SU-DHL-6 (cell line): ENCODE measurements at regions not wholly inside any gene's neighbourhood (a gene's known extent, or its start where the extent isn't known, plus 50 kb on each side); places are given as distances from the start of the nearest gene placed in this dataset.

Experiments used
- CTCF ChIP-seq: fragments of 200-600 bp; sonication (generic); IDR thresholded peaks from one replicate; pipeline ENCODE4 v1.5.1; 2017; ENCODE audit warnings: antibody characterized with exemption, mild to moderate bottlenecking, low read length, moderate library complexity; ENCODE audit not compliant: insufficient read depth, poor library complexity, severe bottlenecking
- EZH2phosphoT487 ChIP-seq: fragments of 200-600 bp; sonication (generic), shearing (Covaris generic); conservative IDR thresholded peaks from 2 replicates; pipeline ENCODE4 v1.6.1; 2018; ENCODE audit warnings: mild to moderate bottlenecking, antibody characterized with exemption, low read length, moderate library complexity, mixed read lengths

DNA sequence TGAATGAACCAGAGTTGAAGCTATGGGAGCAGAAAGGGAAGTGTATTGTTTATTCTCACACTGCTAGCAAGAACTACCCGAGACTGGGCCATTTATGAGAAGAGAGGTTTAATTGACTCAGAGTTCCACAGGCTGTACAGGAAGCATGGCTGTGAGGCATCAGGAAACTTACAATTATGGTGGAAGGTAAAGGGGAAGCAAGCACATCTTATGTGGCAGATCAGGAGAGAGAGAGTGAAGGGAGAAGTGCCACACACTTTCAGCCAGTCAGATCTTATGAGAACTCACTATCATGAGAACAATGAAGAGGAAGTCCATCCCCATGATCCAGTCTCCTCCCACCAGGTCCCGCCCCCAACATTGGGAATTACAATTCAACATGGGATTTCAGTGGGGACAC, 383.2 kb upstream of the SLC14A2 start:
- TF ChIP-seq CTCF = no peak
- no peak for TF ChIP-seq EZH2phosphoT487
